ENCODE measurements at regions not wholly inside any gene's neighbourhood (a gene's known extent, or its start where the extent isn't known, plus 50 kb on each side); places are given as distances from the start of the nearest gene placed in this dataset.

- Histone ChIP-seq H3K36me3 (no peaks in the 10 kb centered on the region), H3K27me3 (no peaks in the 10 kb centered on the region), H3K4me3 (ENCODE audit: low read depth in 1 of 2, low read length in 1 of 2) (no peak overlapping the region), H3K9me3 (no peaks in the 10 kb centered on the region), H3K4me1 (ENCODE audit: control insufficient read depth in 1 of 2, insufficient read depth in 1 of 2, low read depth in 1 of 2, low read length in 1 of 2) (no peaks in the 10 kb centered on the region), H3K27ac (no peak overlapping the region)
- TF ChIP-seq, protein P1, sequence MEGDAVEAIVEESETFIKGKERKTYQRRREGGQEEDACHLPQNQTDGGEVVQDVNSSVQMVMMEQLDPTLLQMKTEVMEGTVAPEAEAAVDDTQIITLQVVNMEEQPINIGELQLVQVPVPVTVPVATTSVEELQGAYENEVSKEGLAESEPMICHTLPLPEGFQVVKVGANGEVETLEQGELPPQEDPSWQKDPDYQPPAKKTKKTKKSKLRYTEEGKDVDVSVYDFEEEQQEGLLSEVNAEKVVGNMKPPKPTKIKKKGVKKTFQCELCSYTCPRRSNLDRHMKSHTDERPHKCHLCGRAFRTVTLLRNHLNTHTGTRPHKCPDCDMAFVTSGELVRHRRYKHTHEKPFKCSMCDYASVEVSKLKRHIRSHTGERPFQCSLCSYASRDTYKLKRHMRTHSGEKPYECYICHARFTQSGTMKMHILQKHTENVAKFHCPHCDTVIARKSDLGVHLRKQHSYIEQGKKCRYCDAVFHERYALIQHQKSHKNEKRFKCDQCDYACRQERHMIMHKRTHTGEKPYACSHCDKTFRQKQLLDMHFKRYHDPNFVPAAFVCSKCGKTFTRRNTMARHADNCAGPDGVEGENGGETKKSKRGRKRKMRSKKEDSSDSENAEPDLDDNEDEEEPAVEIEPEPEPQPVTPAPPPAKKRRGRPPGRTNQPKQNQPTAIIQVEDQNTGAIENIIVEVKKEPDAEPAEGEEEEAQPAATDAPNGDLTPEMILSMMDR (IDR thresholded peaks at IDR 0.05), result no peak
Measured at GRCh38 chr7:112624416-112624815, 143.6 kb downstream of the LSMEM1 start.

DNA sequence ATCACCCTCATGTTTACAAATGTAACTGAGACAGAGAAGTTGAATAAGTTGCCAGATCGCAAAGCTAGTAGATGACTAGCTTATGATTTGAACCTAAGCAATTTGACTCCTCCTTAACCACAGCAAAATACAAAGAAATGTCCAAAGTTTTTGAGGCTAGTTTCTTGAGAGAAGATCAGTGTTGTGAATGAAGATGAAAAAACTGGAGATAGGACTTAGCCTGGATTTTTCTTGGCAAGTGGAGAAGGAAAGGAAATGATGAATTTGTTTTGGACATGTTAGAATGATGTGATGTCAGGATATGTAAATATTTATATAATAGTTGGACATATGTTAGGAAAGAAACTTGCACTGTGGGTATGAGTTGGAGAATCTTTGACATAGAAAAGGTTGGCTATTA lies 149.8 kb downstream of the LSMEM1 start:
- Histone ChIP-seq H3K27me3 (no peaks in the 10 kb centered on the region), H3K27ac (no peak overlapping the region)

GRCh38 chr7:112634107-112634506 lies 153.3 kb downstream of the LSMEM1 start:
- TF ChIP-seq, protein P1 (IDR thresholded peaks at IDR 0.05), result no peak
- Histone ChIP-seq H3K4me1 (ENCODE audit: control insufficient read depth in 1 of 2, insufficient read depth in 1 of 2, low read depth in 1 of 2, low read length in 1 of 2) (no peaks in the 10 kb centered on the region), H3K27ac (no peak overlapping the region), H3K36me3 (no peaks in the 10 kb centered on the region), H3K27me3 (no peaks in the 10 kb centered on the region), H3K4me3 (ENCODE audit: low read depth in 1 of 2, low read length in 1 of 2) (no peak overlapping the region), H3K9me3 (no peaks in the 10 kb centered on the region)

More for the DNA sequence above, 149.8 kb downstream of the LSMEM1 start:
- Histone ChIP-seq H3K4me3 (ENCODE audit: low read depth in 1 of 2, low read length in 1 of 2) (no peak overlapping the region), H3K9me3 (no peaks in the 10 kb centered on the region), H3K36me3 (no peaks in the 10 kb centered on the region), H3K4me1 (ENCODE audit: control insufficient read depth in 1 of 2, insufficient read depth in 1 of 2, low read depth in 1 of 2, low read length in 1 of 2) (no peaks in the 10 kb centered on the region)
- TF ChIP-seq, protein P1 (IDR thresholded peaks at IDR 0.05), result no peak

GRCh38 chr7:112635742-112636141 lies 154.5 kb downstream of the TMEM168 start:
- Histone ChIP-seq H3K4me3 (ENCODE audit: low read depth in 1 of 2, low read length in 1 of 2) (no peak overlapping the region), H3K36me3 (no peaks in the 10 kb centered on the region), H3K27ac (no peak overlapping the region), H3K4me1 (ENCODE audit: control insufficient read depth in 1 of 2, insufficient read depth in 1 of 2, low read depth in 1 of 2, low read length in 1 of 2) (no peaks in the 10 kb centered on the region), H3K9me3 (no peaks in the 10 kb centered on the region), H3K27me3 (no peaks in the 10 kb centered on the region)
- TF ChIP-seq, protein P1 (IDR thresholded peaks at IDR 0.05), result no peak

GRCh38 chr7:112638675-112639400 lies 151.4 kb downstream of the TMEM168 start:
- no peaks in the 10 kb centered on the region for H3K27me3 ChIP-seq
- no peak overlapping the region for H3K4me3 ChIP-seq (ENCODE audit: low read depth in 1 of 2, low read length in 1 of 2)
- TF ChIP-seq, protein P1 (IDR thresholded peaks at IDR 0.05), result no peak
- H3K4me1 ChIP-seq (ENCODE audit: control insufficient read depth in 1 of 2, insufficient read depth in 1 of 2, low read depth in 1 of 2, low read length in 1 of 2), result no peaks in the 10 kb centered on the region
- no peaks in the 10 kb centered on the region for H3K9me3 ChIP-seq
- no peaks in the 10 kb centered on the region for H3K36me3 ChIP-seq
- no peak overlapping the region for H3K27ac ChIP-seq

All from neutrophil (primary cell).